GM19468 (cell line): ENCODE measurements at regions not wholly inside any gene's neighbourhood (a gene's known extent, or its start where the extent isn't known, plus 50 kb on each side); places are given as distances from the start of the nearest gene placed in this dataset.

Experiments
- ATAC-seq: cut with Tn5 transposase; IDR thresholded peaks from one replicate; pipeline ENCODE4 v1.9.1; 2021; ENCODE audit warnings: mild to moderate bottlenecking, moderate library complexity, moderate number of reproducible peaks; ENCODE audit not compliant: unreplicated experiment; ENCODE audit errors: extremely low read depth

DNA sequence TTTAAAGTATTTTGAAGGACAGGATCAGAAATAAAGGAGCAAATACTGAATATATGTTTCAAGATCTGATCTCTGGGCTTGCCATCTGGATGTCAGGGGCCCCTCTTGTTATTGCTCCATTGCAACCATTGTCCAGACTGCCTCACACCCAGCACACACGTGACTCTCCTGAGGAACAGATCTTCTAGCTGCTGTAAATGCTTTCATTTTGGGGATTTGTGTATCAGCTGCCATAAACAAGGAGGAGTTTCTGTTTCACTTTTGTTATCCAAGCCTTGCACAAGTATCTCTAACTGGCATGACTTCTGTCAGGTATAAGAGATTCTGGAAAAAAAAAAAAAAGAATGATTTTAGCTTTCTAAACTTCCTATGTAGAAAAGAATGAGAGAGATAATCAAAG is 1624.1 kb upstream of the PRR20A start:
- ATAC-seq, result no peak

GRCh38 chr13:55517312-55517711 is 1623.4 kb upstream of the PRR20A start:
- no peak for ATAC-seq

DNA sequence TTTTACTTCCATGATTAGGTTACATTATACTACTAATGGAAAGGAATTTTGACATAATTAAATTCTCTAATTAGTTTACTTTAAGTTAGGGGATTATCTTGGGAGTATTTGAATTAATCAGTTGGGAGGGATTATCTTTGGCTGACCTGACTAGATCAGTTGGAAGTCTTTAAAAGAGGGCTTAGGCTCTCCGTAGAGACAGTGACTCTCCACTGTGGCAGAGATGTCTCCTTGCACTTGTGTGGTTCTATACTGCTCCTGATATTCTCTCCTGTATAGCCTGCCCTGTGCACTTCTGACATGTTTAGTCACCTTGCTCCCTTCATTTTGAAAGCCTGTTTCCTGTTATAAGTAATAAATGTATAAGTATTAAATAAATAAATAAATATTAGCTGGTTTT is 1612.3 kb upstream of the PRR20A start:
- no peak for ATAC-seq

DNA sequence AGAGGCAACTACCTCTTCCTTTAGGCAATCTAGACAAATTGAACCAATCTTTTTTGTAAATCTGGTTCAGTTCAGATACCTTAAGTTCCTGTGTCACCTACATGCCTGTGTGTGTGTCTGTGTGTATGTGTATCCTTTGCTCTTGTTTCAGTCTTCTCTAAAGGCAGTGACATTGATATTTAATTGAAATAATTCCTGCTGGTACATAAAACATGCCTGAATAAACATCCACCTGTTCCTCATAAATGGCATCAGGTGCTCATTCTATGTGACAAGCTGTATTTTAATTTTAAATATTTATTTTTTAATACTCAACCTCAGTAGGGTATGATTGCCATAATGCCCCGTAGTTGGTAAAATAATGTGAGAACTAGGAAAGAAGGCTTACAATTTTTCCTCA is 1606.4 kb upstream of the PRR20A start:
- ATAC-seq, result no peak

DNA sequence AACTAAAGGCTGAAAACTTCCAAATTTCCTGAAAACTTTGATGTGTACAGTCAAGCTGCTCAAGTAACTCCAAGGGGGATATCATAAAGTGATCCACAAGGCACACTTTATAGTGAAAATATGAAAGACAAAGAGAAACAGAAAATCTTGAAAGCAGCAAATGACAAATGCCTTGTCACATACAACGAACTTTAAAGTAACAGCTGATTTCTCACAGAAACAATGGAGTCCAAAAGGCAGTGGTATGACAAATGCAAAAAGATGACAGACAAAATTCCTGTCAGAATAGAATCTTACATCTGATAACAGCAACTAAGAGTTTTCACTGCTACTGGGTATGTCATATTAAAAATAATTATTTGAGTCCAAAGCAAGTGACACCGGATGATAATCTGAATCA is 1602.3 kb upstream of the PRR20A start:
- no peak for ATAC-seq

- no peak for ATAC-seq
Observed at GRCh38 chr13:55543053-55543452, 1597.7 kb upstream of the PRR20A start.

- ATAC-seq, result no peak
Observed at GRCh38 chr13:55550624-55551023, 1590.1 kb upstream of the PRR20A start.

DNA sequence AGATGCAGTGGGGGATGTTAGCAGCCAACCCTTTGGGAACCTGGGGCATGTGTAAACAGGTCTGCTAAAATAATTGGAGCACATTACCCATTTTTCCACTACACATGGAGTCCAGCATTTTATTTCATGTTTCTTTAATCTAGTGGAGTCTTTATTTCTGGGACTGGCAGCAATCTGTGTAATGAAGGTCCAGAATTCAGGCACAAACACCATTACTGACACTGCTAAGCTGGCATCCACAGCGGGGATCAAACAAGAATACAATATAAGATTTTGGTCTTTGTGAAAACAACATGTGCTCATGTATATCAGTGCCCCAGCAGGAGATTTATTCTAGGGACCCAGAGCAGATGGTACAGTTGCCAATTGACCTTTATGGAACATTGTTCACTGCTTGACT is 1587.0 kb upstream of the PRR20A start:
- no peak for ATAC-seq

DNA sequence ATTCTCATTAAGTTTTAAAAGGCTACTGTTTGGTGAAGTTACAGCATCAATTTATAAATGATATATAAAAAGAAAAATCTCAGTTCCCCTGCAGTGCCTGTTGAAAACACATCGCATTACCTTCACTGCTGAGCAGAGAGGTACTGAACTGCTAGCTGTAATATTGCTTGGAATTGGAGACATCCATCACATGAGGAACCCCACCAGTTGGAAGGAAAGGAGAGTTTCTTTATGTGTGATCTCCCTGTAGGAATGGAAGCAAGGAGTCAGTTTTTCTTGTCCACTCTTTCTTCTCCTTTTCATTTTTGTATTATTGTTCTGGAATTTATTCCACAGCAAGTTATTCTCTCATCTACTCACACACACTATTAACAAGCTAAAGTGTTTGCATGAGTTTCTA is 1586.0 kb upstream of the PRR20A start:
- ATAC-seq, result no peak

DNA sequence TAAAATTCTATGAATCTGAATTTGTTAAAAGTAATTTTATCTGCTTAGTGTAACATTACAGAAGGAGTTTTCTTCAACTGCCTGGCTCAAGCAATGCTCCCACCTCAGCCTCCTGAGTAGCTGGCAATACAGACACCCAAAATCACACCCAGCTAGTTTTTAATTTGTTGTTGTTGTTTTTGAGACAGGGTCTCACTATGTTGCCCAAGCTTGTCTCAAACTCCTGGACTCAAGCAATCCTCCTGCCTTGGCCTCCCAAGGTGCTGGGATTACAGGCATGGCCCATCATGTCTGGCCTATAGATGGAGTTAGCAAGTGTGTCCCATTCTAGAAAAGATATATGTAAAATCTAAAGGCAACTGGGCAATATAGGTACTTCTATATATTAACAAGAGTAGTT is 1580.4 kb upstream of the PRR20A start:
- ATAC-seq, result no peak

- no peak for ATAC-seq
Observed at GRCh38 chr13:55563267-55563666, 1577.5 kb upstream of the PRR20A start.

GRCh38 chr13:55566334-55566733 is 1574.4 kb upstream of the PRR20A start:
- no peak for ATAC-seq

- no peak for ATAC-seq
Observed at GRCh38 chr13:55566779-55567178, 1573.9 kb upstream of the PRR20A start.

DNA sequence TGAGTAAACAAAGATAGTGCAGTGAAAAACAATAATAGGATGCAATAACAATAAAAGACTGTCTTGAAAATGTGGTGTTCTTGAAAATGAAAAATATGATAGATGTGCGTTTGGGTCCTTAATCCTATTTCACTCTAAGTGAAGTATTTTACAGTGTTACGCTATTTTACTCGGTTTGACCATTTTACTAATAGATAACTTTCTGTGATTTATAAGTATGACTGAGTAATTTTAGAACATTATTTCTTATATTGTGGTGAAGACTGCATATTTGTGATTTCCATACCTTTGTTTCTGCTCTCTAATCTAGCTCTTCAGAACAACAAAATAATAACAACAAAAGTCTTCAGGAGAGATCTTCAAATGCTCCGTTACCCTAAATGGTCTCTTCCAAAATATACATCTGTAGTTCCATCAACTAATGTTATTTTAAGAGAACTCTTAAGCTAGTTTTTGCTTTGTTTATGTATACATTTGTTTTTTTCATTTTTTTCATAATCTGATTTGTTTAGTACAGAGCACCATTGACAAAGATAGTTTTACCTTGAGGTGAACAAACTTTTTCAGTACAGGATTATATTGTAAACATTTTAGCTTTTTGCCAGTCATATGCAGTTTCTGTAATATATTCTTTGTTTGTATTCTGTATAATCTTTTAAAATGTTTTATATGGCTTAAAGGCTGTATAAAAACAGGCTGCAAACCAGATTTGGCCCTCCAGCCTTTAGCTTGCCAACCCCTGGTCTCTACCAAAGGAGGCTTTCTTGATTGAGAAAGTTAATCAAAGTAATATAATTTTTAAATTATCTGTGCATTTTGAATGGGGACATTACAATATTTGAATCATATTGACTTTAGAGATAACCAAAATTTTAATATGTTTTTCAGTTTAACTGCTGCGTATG is 1572.7 kb upstream of the PRR20A start:
- ATAC-seq, result no peak

DNA sequence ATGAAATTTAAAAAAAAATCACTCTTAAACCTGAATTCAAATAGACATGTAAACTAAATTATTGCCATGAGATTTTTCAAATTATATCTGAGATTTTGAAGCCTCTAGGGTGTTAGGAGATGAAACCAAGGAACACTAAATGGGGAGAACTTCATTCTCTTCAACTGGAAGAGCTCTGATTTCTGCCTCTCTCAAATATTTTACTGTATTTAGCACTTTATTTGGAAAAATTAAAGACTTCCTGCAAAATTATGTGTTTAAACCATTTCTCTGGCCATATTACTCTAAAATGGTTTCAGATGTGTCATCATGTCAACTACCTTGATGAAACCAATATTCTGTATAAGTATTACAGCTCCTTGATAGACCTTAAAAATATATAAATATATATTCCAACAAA is 1571.6 kb upstream of the PRR20A start:
- ATAC-seq, result no peak

DNA sequence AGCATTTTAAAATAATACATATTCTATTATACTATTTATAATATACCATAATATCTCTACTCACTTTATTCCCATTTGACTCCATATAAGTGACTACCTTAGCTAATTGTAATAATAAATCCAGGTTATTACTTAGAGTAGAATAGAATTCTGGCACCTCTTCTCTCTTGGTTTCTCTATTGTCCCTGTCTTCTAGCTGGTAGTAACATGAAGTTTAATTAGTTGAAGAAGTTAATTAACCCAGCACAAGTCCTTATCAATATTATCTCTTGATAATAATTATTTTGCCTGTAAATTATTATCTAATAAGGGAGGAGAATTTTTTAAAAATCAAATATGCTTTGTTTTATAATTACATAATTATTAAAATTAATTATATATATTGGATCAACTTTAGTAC is 1571.2 kb upstream of the PRR20A start:
- ATAC-seq, result no peak

DNA sequence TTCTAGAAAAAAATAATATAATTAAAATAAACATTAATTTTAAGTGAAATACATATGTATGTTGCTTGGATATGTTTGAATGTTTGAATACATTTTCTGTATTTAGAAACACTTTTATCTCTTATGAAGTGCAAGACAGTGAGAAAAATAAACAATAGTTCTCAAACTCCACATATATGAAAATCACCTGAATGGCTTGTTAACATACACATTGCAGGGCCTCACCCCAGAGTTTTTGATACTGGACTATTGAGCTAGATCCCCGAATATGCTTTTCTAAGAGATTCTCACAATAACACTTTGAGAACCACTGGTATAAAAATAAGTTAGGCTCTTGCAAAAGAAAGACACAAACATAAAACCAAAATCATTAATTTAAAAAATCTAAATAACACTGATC is 1570.3 kb upstream of the PRR20A start:
- no peak for ATAC-seq

DNA sequence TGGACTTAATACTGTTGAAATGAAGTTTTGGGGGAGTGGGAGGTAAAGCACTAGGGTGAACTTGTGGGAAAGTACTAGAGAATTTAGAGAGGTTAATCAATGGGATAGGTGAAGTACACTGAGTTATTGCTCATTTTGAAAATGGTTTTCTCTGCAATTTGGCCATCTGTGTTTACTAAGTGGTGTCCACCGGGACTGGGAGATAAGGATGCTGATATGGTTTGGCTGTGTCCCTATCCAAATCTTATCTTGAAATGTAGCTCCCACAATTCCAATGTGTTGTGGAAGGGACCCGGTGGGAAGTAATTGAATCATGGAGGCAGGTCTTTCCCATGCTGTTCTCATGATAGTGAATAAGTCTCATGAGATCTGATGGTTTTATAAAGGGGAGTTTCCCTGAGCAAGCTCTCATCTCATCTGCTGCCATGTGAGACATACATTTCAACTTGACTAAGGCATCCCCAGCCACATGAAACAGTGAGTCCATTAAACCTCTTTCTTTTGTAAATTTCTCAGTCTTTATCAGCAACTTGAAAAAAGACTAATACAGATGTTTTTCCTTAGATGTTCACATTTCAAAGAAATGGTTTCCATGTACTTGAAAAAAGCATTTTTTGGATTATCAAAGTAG is 1569.4 kb upstream of the PRR20A start:
- no peak for ATAC-seq

- ATAC-seq, result no peak
Observed at GRCh38 chr13:55572408-55572807, 1568.3 kb upstream of the PRR20A start.

GRCh38 chr13:55572862-55573261 is 1567.9 kb upstream of the PRR20A start:
- no peak for ATAC-seq

- ATAC-seq, result no peak
Observed at GRCh38 chr13:55573565-55573964, 1567.2 kb upstream of the PRR20A start.

GRCh38 chr13:55576389-55576788 is 1564.3 kb upstream of the PRR20A start:
- ATAC-seq, result no peak
